B cell (primary cell): ENCODE measurements at regions not wholly inside any gene's neighbourhood (a gene's known extent, or its start where the extent isn't known, plus 50 kb on each side); places are given as distances from the start of the nearest gene placed in this dataset.

Experiments used
- ATAC-seq: fragments of 200-7000 bp; cut with Tn5 transposase; one replicate; pipeline ENCODE4 v1.10.0; 2021; ENCODE audit warnings: low read depth, mild to moderate bottlenecking, moderate number of reproducible peaks, moderate library complexity
- CTCF ChIA-PET: fragments of 350-600 bp; sonication (Branson Sonifier 250); formaldehyde crosslinking; loops from one replicate; lab custom pipeline; 2021; ENCODE audit warnings: antibody characterized with exemption, inconsistent platforms; lab: Charles Lee
- POLR2A ChIA-PET: fragments of 350-600 bp; sonication (Branson Sonifier 250); formaldehyde crosslinking; loops from one replicate; lab custom pipeline; 2021; ENCODE audit warnings: antibody characterized with exemption; lab: Charles Lee
- DNase-seq: peaks from one replicate; pipeline ENCODE4 v3.0.0; 2013
- H2AFZ ChIP-seq: 2 replicates; pipeline ENCODE4 v1.6.1; 2012; ENCODE audit warnings: mild to moderate bottlenecking, low read depth, low read length; ENCODE audit not compliant: insufficient read depth, poor library complexity, severe bottlenecking
- H3K27ac ChIP-seq, 2 donors: 1 replicate in 1 of 2; 2 replicates in 1 of 2; pipeline ENCODE4 v1.5.1; 2012 to 2013; ENCODE audit warnings: low read length in 2 of 2, mild to moderate bottlenecking in 2 of 2, moderate library complexity in 1 of 2
- H3K27me3 ChIP-seq, 4 experiments: fragments of 200-600 bp in 1 of 4; sonication (generic) in 1 of 4; replicated peaks in 1 of 4; 1 replicate in 2 of 4; 2 replicates in 2 of 4; pipeline versions ENCODE4 v1.6.1 to v1.7.0; 2013 to 2016; ENCODE audit warnings: low read length in 3 of 4, mild to moderate bottlenecking in 2 of 4, mixed read lengths in 1 of 4, moderate library complexity in 1 of 4; ENCODE audit not compliant: insufficient read depth in 4 of 4, control insufficient read depth in 3 of 4; ENCODE audit errors: control extremely low read depth in 1 of 4
- H3K36me3 ChIP-seq, 2 experiments: replicated peaks in 1 of 2; 1 replicate in 1 of 2; 2 replicates in 1 of 2; pipeline versions ENCODE4 v1.6.1 to v1.7.1; 2013; ENCODE audit warnings: low read length in 1 of 2; ENCODE audit not compliant: insufficient read depth in 2 of 2, control insufficient read depth in 1 of 2; ENCODE audit errors: control extremely low read depth in 1 of 2, extremely low read depth in 1 of 2
- H3K4me1 ChIP-seq, 2 donors: fragments of 200-600 bp in 1 of 2; sonication (generic) in 1 of 2; 1 replicate in 1 of 2; 2 replicates in 1 of 2; pipeline versions ENCODE4 v1.5.1 to v1.6.1; 2013 to 2017; ENCODE audit warnings: low read length in 2 of 2; ENCODE audit not compliant: control insufficient read depth in 2 of 2, insufficient read depth in 2 of 2
- H3K4me2 ChIP-seq: replicated peaks from 2 replicates; pipeline ENCODE3; 2012; ENCODE audit warnings: mild to moderate bottlenecking, low read depth, low read length; ENCODE audit not compliant: poor library complexity, severe bottlenecking
- H3K4me3 ChIP-seq, 5 experiments: fragments of 200-600 bp in 1 of 5; sonication (generic) in 1 of 5; 1 replicate in 3 of 5; 2 replicates in 2 of 5; pipeline versions ENCODE4 v1.5.1 to v1.7.0; 2011 to 2016; ENCODE audit warnings: low read length in 4 of 5, mild to moderate bottlenecking in 4 of 5, low read depth in 2 of 5, control low read depth in 1 of 5, moderate library complexity in 1 of 5; ENCODE audit not compliant: insufficient read depth in 1 of 5; ENCODE audit errors: control extremely low read depth in 1 of 5, extremely low read depth in 1 of 5
- H3K79me2 ChIP-seq: fragments of 200-600 bp; sonication (generic); one replicate; pipeline ENCODE4 v1.6.0; 2016; ENCODE audit warnings: low read length; ENCODE audit not compliant: control insufficient read depth, insufficient read depth
- H3K9ac ChIP-seq: fragments of 200-600 bp; sonication (generic); 2 replicates; pipeline ENCODE4 v1.6.1; 2017; ENCODE audit warnings: mild to moderate bottlenecking, low read length, moderate library complexity
- H3K9me3 ChIP-seq, 3 donors: one replicate each; pipeline versions ENCODE4 v1.6.1 to v1.7.1; 2013; ENCODE audit warnings: low read length in 2 of 3; ENCODE audit not compliant: control insufficient read depth in 2 of 3, insufficient read depth in 1 of 3; ENCODE audit errors: control extremely low read depth in 1 of 3
- H4K20me1 ChIP-seq: 2 replicates; pipeline ENCODE4 v1.6.0; 2012; ENCODE audit warnings: mild to moderate bottlenecking, low read length; ENCODE audit not compliant: insufficient read depth, control insufficient read depth, poor library complexity, severe bottlenecking
- H3K27ac Mint-ChIP-seq: one replicate; pipeline ENCODE4 v1.8.0; 2021; ENCODE audit warnings: mixed read lengths
- H3K27me3 Mint-ChIP-seq: one replicate; pipeline ENCODE4 v1.8.0; 2021; ENCODE audit warnings: mixed read lengths
- H3K4me1 Mint-ChIP-seq: one replicate; pipeline ENCODE4 v1.8.0; 2021; ENCODE audit warnings: mixed read lengths
- H3K4me3 Mint-ChIP-seq: one replicate; pipeline ENCODE4 v1.8.0; 2021; ENCODE audit warnings: mixed read lengths
- H3K9me3 Mint-ChIP-seq: one replicate; pipeline ENCODE4 v1.8.0; 2022; ENCODE audit warnings: mixed read lengths; ENCODE audit not compliant: insufficient read depth
- CTCF ChIP-seq: fragments of 200-600 bp; IDR thresholded peaks from one replicate; pipeline ENCODE4 v1.8.0; 2022; ENCODE audit warnings: antibody characterized with exemption, mild to moderate bottlenecking
- EZH2 ChIP-seq: IDR thresholded peaks from 2 replicates; pipeline ENCODE4 v1.6.1; 2012; ENCODE audit warnings: borderline replicate concordance, low read depth, mild to moderate bottlenecking, moderate library complexity, low read length; ENCODE audit not compliant: insufficient read depth, poor library complexity, severe bottlenecking
- WGBS: methylation state at CpG from one replicate; pipeline ENCODE4 v1.1.5; 2013; ENCODE audit warnings: missing lambda C conversion rate; ENCODE audit not compliant: insufficient coverage; 5-methylcytosine and 5-hydroxymethylcytosine counted together
- intact Hi-C: fragments of 100-400 bp; cut with micrococcal nuclease; formaldehyde crosslinking; loops from one replicate; pipeline ENCODE4 v1.10.0; 2022

- Histone ChIP-seq H3K4me1 (peaks cover 8 to 14% of the 10 kb centered on the region in 2 donors), H3K9ac (no peak overlapping the region), H3K9me3 (peaks cover 0 to 16% (median 0%) of the 10 kb centered on the region in 3 donors), H3K4me3 (no peak overlapping the region), H3K36me3 (no peaks in the 10 kb centered on the region), H4K20me1 (no peaks in the 10 kb centered on the region), H3K79me2 (no peaks in the 10 kb centered on the region), H3K27me3 (peaks cover 0 to 16% (median 4%) of the 10 kb centered on the region in 4 experiments), H3K4me2 (no peak overlapping the region), H2AFZ (no peak overlapping the region), H3K27ac (no peak overlapping the region)
- intact Hi-C loops: no loop called here
- DNase-seq (no peak), ATAC-seq (no peak)
- Mint-ChIP-seq H3K4me3 (no peak overlapping the region), H3K4me1 (peaks cover 9% of the 10 kb centered on the region), H3K9me3 (no peaks in the 10 kb centered on the region), H3K27ac (no peak overlapping the region), H3K27me3 (peaks cover 19% of the 10 kb centered on the region)
- POLR2A ChIA-PET: no interaction called here
- 91% methylated on average over 9 of the region's 9 CpGs for WGBS
- no peak for TF ChIP-seq CTCF
- no peak for TF ChIP-seq EZH2
- CTCF ChIA-PET: interaction anchor here (0.6 to 2.4 kb wide), 6 partner anchors 13 to 257 kb away, joined by 3 to 12 read pairs (median 4); no protein-coding TSS in a partner anchor
Observed at GRCh38 chr16:85254051-85254450, 141.8 kb upstream of the CIBAR2 start.

DNA sequence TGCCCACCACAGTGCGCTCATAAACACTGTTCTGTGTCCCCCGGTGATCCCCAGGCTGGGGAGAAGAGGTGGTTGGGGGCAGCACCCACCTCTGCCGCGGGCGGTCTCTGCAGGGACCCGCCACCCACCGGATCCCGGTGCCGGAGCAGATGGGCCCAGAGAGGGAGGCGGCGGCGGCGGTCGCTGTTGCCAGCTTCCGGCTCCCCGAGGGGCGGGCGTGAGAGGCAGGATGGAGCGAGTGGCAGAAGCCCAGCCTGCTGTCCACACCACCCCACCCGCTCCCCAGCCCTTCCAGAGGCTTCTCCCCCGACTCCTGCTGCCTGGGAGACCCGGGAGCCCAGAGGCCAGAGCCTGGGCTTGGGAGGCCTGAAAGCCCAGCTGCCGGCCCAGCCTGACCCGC, 142.6 kb upstream of the CIBAR2 start:
- no peak overlapping the region for H3K27ac Mint-ChIP-seq
- DNase-seq (no peak), ATAC-seq (no peak)
- Histone ChIP-seq H3K9ac (no peak overlapping the region), H2AFZ (no peak overlapping the region), H3K27me3 (peaks cover 0 to 25% (median 6%) of the 10 kb centered on the region in 4 experiments), H3K27ac (no peak overlapping the region), H4K20me1 (no peaks in the 10 kb centered on the region), H3K9me3 (peaks cover 0 to 15% (median 0%) of the 10 kb centered on the region in 3 donors), H3K79me2 (no peaks in the 10 kb centered on the region), H3K4me2 (no peak overlapping the region), H3K4me1 (peaks cover 17 to 23% of the 10 kb centered on the region in 2 donors), H3K4me3 (no peak overlapping the region), H3K36me3 (no peaks in the 10 kb centered on the region)
- WGBS: 96% methylated on average over 16 of the region's 24 CpGs
- H3K4me1 Mint-ChIP-seq: peaks cover 18% of the 10 kb centered on the region
- TF ChIP-seq EZH2 (no peak), CTCF (no peak)
- intact Hi-C loops: no loop called here
- POLR2A ChIA-PET: no interaction called here
- H3K9me3 Mint-ChIP-seq: no peaks in the 10 kb centered on the region
- H3K27me3 Mint-ChIP-seq: peaks cover 27% of the 10 kb centered on the region
- CTCF ChIA-PET: interaction anchor here (1.2 kb wide), 1 partner anchor 13 kb away, joined by 3 read pairs; no protein-coding TSS in a partner anchor
- no peak overlapping the region for H3K4me3 Mint-ChIP-seq
